AG04450 (cell line): ENCODE measurements at regions not wholly inside any gene's neighbourhood (a gene's known extent, or its start where the extent isn't known, plus 50 kb on each side); places are given as distances from the start of the nearest gene placed in this dataset.
"Not testable (repeated sequence)": the region's sequence is repeated elsewhere in the genome, so short reads cannot be mapped to it uniquely, and the experiment has no call there.

Experiments
- CTCF ChIA-PET: fragments of 300-600, 350-600 bp; formaldehyde crosslinking; extraction: SDS; loops from one replicate; lab custom pipeline; 2022; ENCODE audit warnings: antibody characterized with exemption, inconsistent platforms; lab: Charles Lee
- POLR2A ChIA-PET: fragments of 350-600 bp; formaldehyde crosslinking; extraction: SDS; loops from one replicate; lab custom pipeline; 2021; ENCODE audit warnings: antibody characterized with exemption, inconsistent platforms; lab: Yijun Ruan, JAX
- DNase-seq: peaks from one replicate; pipeline ENCODE4 v3.0.0-alpha.2; 2011; ENCODE audit warnings: low read depth, low spot score
- H3K27ac ChIP-seq: one replicate; pipeline ENCODE4 v1.5.1; 2012; ENCODE audit warnings: low read depth, low read length, control low read depth
- H3K27me3 ChIP-seq: one replicate; pipeline ENCODE4 v1.6.0; 2012; ENCODE audit warnings: low read length; ENCODE audit not compliant: control insufficient read depth, insufficient read depth
- H3K4me3 ChIP-seq: 2 replicates; pipeline ENCODE4 v1.5.1; 2011; ENCODE audit warnings: mild to moderate bottlenecking, low read depth, low read length, control low read depth
- H3K9me3 ChIP-seq: 2 replicates; pipeline ENCODE4 v1.5.1; 2012; ENCODE audit warnings: low read length; ENCODE audit not compliant: control insufficient read depth, insufficient read depth
- CTCF ChIP-seq: IDR thresholded peaks from 2 replicates; pipeline ENCODE4 v1.5.1; 2011; ENCODE audit warnings: low read depth, low read length, control low read depth, inconsistent platforms

- POLR2A ChIA-PET, result no interaction called here
- CTCF ChIA-PET, result no interaction called here
- no peak for DNase-seq
- no peaks in the 10 kb centered on the region for H3K9me3 ChIP-seq
- H3K27ac ChIP-seq, result no peak overlapping the region
- no peak for TF ChIP-seq CTCF
- H3K4me3 ChIP-seq, result no peak overlapping the region
- no peaks in the 10 kb centered on the region for H3K27me3 ChIP-seq
These were observed 209.0 kb upstream of the NT5E start for GRCh38 chr6:85240787-85241385.

GRCh38 chr6:85237478-85237877 lies 212.4 kb upstream of the NT5E start:
- Histone ChIP-seq H3K27ac (no peak overlapping the region), H3K4me3 (no peak overlapping the region), H3K9me3 (no peaks in the 10 kb centered on the region), H3K27me3 (no peaks in the 10 kb centered on the region)
- DNase-seq, result no peak
- no peak for TF ChIP-seq CTCF
- POLR2A ChIA-PET, result no interaction called here
- CTCF ChIA-PET, result no interaction called here

- H3K27ac ChIP-seq, result no peak overlapping the region
- H3K27me3 ChIP-seq, result no peaks in the 10 kb centered on the region
- DNase-seq, result no peak
- POLR2A ChIA-PET, result no interaction called here
- TF ChIP-seq CTCF, result no peak
- CTCF ChIA-PET, result no interaction called here
- no peak overlapping the region for H3K4me3 ChIP-seq
- H3K9me3 ChIP-seq, result no peaks in the 10 kb centered on the region
These were observed 213.2 kb upstream of the NT5E start for GRCh38 chr6:85236636-85237035.

- H3K27ac ChIP-seq, CTCF ChIA-PET, DNase-seq, H3K4me3 ChIP-seq, POLR2A ChIA-PET, H3K9me3 ChIP-seq, H3K27me3 ChIP-seq: not testable (repeated sequence)
These were observed 222.5 kb upstream of the NT5E start for GRCh38 chr6:85227345-85227744.

GRCh38 chr6:85212794-85213193 lies 237.1 kb upstream of the NT5E start:
- H3K27me3 ChIP-seq, DNase-seq, POLR2A ChIA-PET, H3K4me3 ChIP-seq, H3K9me3 ChIP-seq, H3K27ac ChIP-seq, CTCF ChIA-PET: not testable (repeated sequence)

GRCh38 chr6:85195243-85195642 lies 254.6 kb upstream of the NT5E start:
- no peak overlapping the region for H3K4me3 ChIP-seq
- no peaks in the 10 kb centered on the region for H3K27me3 ChIP-seq
- DNase-seq, result no peak
- ChIA-PET POLR2A (no interaction called here), CTCF (no interaction called here)
- H3K27ac ChIP-seq, result no peak overlapping the region
- TF ChIP-seq CTCF, result no peak
- no peaks in the 10 kb centered on the region for H3K9me3 ChIP-seq
